NCI-H1105 (cell line): ENCODE measurements at regions not wholly inside any gene's neighbourhood (a gene's known extent, or its start where the extent isn't known, plus 50 kb on each side); places are given as distances from the start of the nearest gene placed in this dataset.

Experiments
- DNase-seq: peaks from one replicate; lab custom pipeline; 2025; lab: John Stamatoyannopoulos, UW

- DNase-seq = no peak
Measured at GRCh38 chr5:4226565-4226964, 630.9 kb downstream of the IRX1 start.

- no peak for DNase-seq
Measured at GRCh38 chr5:4228708-4229107, 633.1 kb downstream of the IRX1 start.

GRCh38 chr5:4229414-4230292 lies 634.0 kb downstream of the IRX1 start:
- DNase-seq = no peak

- DNase-seq = no peak
Measured at GRCh38 chr5:4230471-4230785, 634.8 kb downstream of the IRX1 start.

- DNase-seq = no peak
Measured at GRCh38 chr5:4230786-4231641, 635.4 kb downstream of the IRX1 start.

- no peak for DNase-seq
Measured at GRCh38 chr5:4232084-4232483, 636.5 kb downstream of the IRX1 start.

- DNase-seq = no peak
Measured at GRCh38 chr5:4233671-4234070, 638.0 kb downstream of the IRX1 start.

- no peak for DNase-seq
Measured at GRCh38 chr5:4243479-4244264, 648.0 kb downstream of the IRX1 start.

- DNase-seq = no peak
Measured at GRCh38 chr5:4244306-4244705, 648.7 kb downstream of the IRX1 start.

- no peak for DNase-seq
Measured at GRCh38 chr5:4245076-4245475, 649.4 kb downstream of the IRX1 start.

GRCh38 chr5:4245511-4245910 lies 649.9 kb downstream of the IRX1 start:
- no peak for DNase-seq

GRCh38 chr5:4246447-4246846 lies 650.8 kb downstream of the IRX1 start:
- DNase-seq = no peak

GRCh38 chr5:4250254-4250653 lies 654.6 kb downstream of the IRX1 start:
- no peak for DNase-seq

GRCh38 chr5:4252385-4252784 lies 656.8 kb downstream of the IRX1 start:
- no peak for DNase-seq

GRCh38 chr5:4254736-4255135 lies 659.1 kb downstream of the IRX1 start:
- no peak for DNase-seq

GRCh38 chr5:4255441-4255840 lies 659.8 kb downstream of the IRX1 start:
- DNase-seq = no peak

GRCh38 chr5:4258170-4258569 lies 662.5 kb downstream of the IRX1 start:
- no peak for DNase-seq

GRCh38 chr5:4271193-4271592 lies 675.6 kb downstream of the IRX1 start:
- DNase-seq = no peak

- DNase-seq = no peak
Measured at GRCh38 chr5:4275232-4275631, 679.6 kb downstream of the IRX1 start.

GRCh38 chr5:4294878-4295277 lies 699.2 kb downstream of the IRX1 start:
- no peak for DNase-seq

- DNase-seq = peak; percentile 27
Measured at GRCh38 chr5:4295663-4296339, 700.2 kb downstream of the IRX1 start.

- DNase-seq = no peak
Measured at GRCh38 chr5:4306057-4306456, 710.4 kb downstream of the IRX1 start.
